H1 (cell line): ENCODE measurements at regions not wholly inside any gene's neighbourhood (a gene's known extent, or its start where the extent isn't known, plus 50 kb on each side); places are given as distances from the start of the nearest gene placed in this dataset.

ENCODE experiments used
- CTCF ChIA-PET: fragments of 300-600 bp; sonication (Branson Sonifier 250); formaldehyde crosslinking; loops from one replicate; lab custom pipeline; 2021; ENCODE audit not compliant: partially characterized antibody; lab: Charles Lee
- POLR2A ChIA-PET: fragments of 300-600 bp; sonication (Branson Sonifier 250); formaldehyde crosslinking; loops from one replicate; lab custom pipeline; 2021; ENCODE audit warnings: inconsistent platforms; ENCODE audit not compliant: partially characterized antibody; lab: Charles Lee
- DNase-seq, 2 experiments: peaks; one replicate each; pipeline versions ENCODE4 v3.0.0 to v3.0.0-alpha.2; 2010 to 2022; ENCODE audit warnings: low spot score in 2 of 2, low read depth in 1 of 2, mixed read lengths in 1 of 2
- FAIRE-seq: peaks from 2 replicates; lab custom pipeline; 2011; peaks lifted over from hg19 to GRCh38; lab: Jason Lieb, UNC
- H2AFZ ChIP-seq: 2 replicates; pipeline ENCODE4 v1.8.1; 2012; ENCODE audit warnings: low read length, inconsistent platforms
- H2AK5ac ChIP-seq: 2 replicates; pipeline ENCODE4 v1.6.1; 2013; ENCODE audit warnings: low read depth, low read length
- H2BK120ac ChIP-seq: replicated peaks from 2 replicates; pipeline ENCODE3; 2013; ENCODE audit warnings: low read depth, low read length, inconsistent platforms
- H2BK12ac ChIP-seq: 2 replicates; pipeline ENCODE4 v1.6.1; 2013; ENCODE audit warnings: low read depth, low read length
- H2BK15ac ChIP-seq: 2 replicates; pipeline ENCODE4 v1.6.1; 2013; ENCODE audit warnings: low read length
- H2BK20ac ChIP-seq: 2 replicates; pipeline ENCODE4 v1.6.1; 2013; ENCODE audit warnings: low read length
- H2BK5ac ChIP-seq: 2 replicates; pipeline ENCODE4 v1.6.1; 2013; ENCODE audit warnings: low read depth, low read length
- H3K14ac ChIP-seq: 2 replicates; pipeline ENCODE4 v1.6.1; 2013; ENCODE audit warnings: inconsistent platforms; ENCODE audit not compliant: insufficient read length
- H3K18ac ChIP-seq: 2 replicates; pipeline ENCODE4 v1.6.1; 2013; ENCODE audit warnings: low read length; ENCODE audit errors: extremely low read depth
- H3K23ac ChIP-seq: 2 replicates; pipeline ENCODE4 v1.6.1; 2013; ENCODE audit warnings: inconsistent platforms; ENCODE audit not compliant: insufficient read length
- H3K23me2 ChIP-seq: 2 replicates; pipeline ENCODE4 v1.6.1; 2013; ENCODE audit warnings: low read depth, low read length
- H3K27ac ChIP-seq: 2 replicates; pipeline ENCODE4 v1.6.1; 2011; ENCODE audit warnings: low read depth, low read length, inconsistent platforms
- H3K27me3 ChIP-seq, 4 experiments: replicated peaks in 1 of 4; 1 replicate in 1 of 4; 2 replicates in 3 of 4; pipeline versions ENCODE4 v1.6.1 to v1.8.1; 2011 to 2013; ENCODE audit warnings: low read length in 3 of 4, mild to moderate bottlenecking in 3 of 4, inconsistent platforms in 2 of 4, mixed read lengths in 2 of 4, moderate library complexity in 1 of 4; ENCODE audit not compliant: control insufficient read depth in 3 of 4, insufficient read depth in 3 of 4; ENCODE audit errors: extremely low read depth in 1 of 4
- H3K36me3 ChIP-seq, 4 experiments: 2 replicates each; pipeline versions ENCODE4 v1.6.1 to v1.8.1; 2011 to 2013; ENCODE audit warnings: mild to moderate bottlenecking in 4 of 4, low read length in 3 of 4, moderate library complexity in 2 of 4, control low read depth in 1 of 4, inconsistent platforms in 1 of 4; ENCODE audit not compliant: insufficient read depth in 4 of 4, control insufficient read depth in 2 of 4
- H3K4ac ChIP-seq: replicated peaks from 2 replicates; pipeline ENCODE3; 2013; ENCODE audit warnings: low read length, low read depth, mixed read lengths, inconsistent platforms; ENCODE audit not compliant: insufficient read length
- H3K4me1 ChIP-seq, 4 experiments: replicated peaks in 1 of 4; 1 replicate in 1 of 4; 2 replicates in 3 of 4; pipeline versions ENCODE4 v1.6.1 to v1.8.1; 2011 to 2013; ENCODE audit warnings: low read length in 3 of 4, inconsistent platforms in 2 of 4, mixed read lengths in 1 of 4; ENCODE audit not compliant: insufficient read depth in 4 of 4, control insufficient read depth in 3 of 4
- H3K4me2 ChIP-seq, 2 experiments: 2 replicates each; pipeline versions ENCODE4 v1.6.1 to v1.8.1; 2011 to 2013; ENCODE audit warnings: low read depth in 2 of 2, low read length in 2 of 2, control low read depth in 1 of 2, inconsistent platforms in 1 of 2, mild to moderate bottlenecking in 1 of 2; ENCODE audit not compliant: insufficient read depth in 1 of 2
- H3K4me3 ChIP-seq, 4 experiments: fragments of 200-600, 300-600 bp in 1 of 4; sonication (generic), shearing (Covaris generic), sonication (Bioruptor Twin) in 1 of 4; 2 replicates each; pipeline versions ENCODE4 v1.5.1 to v1.8.1; 2011 to 2016; ENCODE audit warnings: low read length in 4 of 4, low read depth in 3 of 4, control low read depth in 2 of 4, inconsistent platforms in 2 of 4, mild to moderate bottlenecking in 2 of 4, mixed read lengths in 1 of 4, moderate library complexity in 1 of 4; ENCODE audit not compliant: insufficient read depth in 2 of 4; ENCODE audit errors: extremely low read depth in 1 of 4
- H3K56ac ChIP-seq: replicated peaks from 2 replicates; pipeline ENCODE3; 2013; ENCODE audit warnings: low read depth, mild to moderate bottlenecking, mixed read lengths, low read length, inconsistent platforms; ENCODE audit not compliant: insufficient read length
- H3K79me1 ChIP-seq: 2 replicates; pipeline ENCODE4 v1.6.1; 2013; ENCODE audit warnings: low read depth, low read length, control low read depth
- H3K79me2 ChIP-seq, 2 experiments: 2 replicates each; pipeline versions ENCODE4 v1.6.1 to v1.8.1; 2012 to 2013; ENCODE audit warnings: low read length in 2 of 2, mild to moderate bottlenecking in 2 of 2, inconsistent platforms in 1 of 2; ENCODE audit not compliant: insufficient read depth in 2 of 2, control insufficient read depth in 1 of 2
- H3K9ac ChIP-seq, 4 experiments: replicated peaks in 1 of 4; 1 replicate in 1 of 4; 2 replicates in 3 of 4; pipeline versions ENCODE4 v1.6.1 to v1.8.1; 2011 to 2013; ENCODE audit warnings: low read depth in 3 of 4, low read length in 3 of 4, control low read depth in 2 of 4, mild to moderate bottlenecking in 2 of 4, moderate library complexity in 2 of 4, inconsistent platforms in 1 of 4; ENCODE audit errors: extremely low read depth in 1 of 4
- H3K9me3 ChIP-seq, 2 experiments: 2 replicates each; pipeline versions ENCODE4 v1.6.1 to v1.8.1; 2012 to 2013; ENCODE audit warnings: mild to moderate bottlenecking in 2 of 2, moderate library complexity in 2 of 2, control low read depth in 1 of 2, inconsistent platforms in 1 of 2, low read depth in 1 of 2, low read length in 1 of 2, mixed read lengths in 1 of 2; ENCODE audit not compliant: insufficient read depth in 2 of 2
- H4K20me1 ChIP-seq, 2 experiments: replicated peaks in 1 of 2; 2 replicates each; pipeline versions ENCODE3 to v1.8.1; 2011 to 2013; ENCODE audit warnings: inconsistent platforms in 2 of 2, low read length in 2 of 2, mild to moderate bottlenecking in 1 of 2; ENCODE audit not compliant: insufficient read depth in 2 of 2, control insufficient read depth in 1 of 2
- H4K5ac ChIP-seq: 2 replicates; pipeline ENCODE4 v1.6.1; 2013; ENCODE audit warnings: low read length, low read depth, mixed read lengths, inconsistent platforms; ENCODE audit not compliant: insufficient read length
- H4K8ac ChIP-seq: 2 replicates; pipeline ENCODE4 v1.8.0; 2013; ENCODE audit warnings: mild to moderate bottlenecking, moderate library complexity, low read length, inconsistent platforms; ENCODE audit not compliant: insufficient read depth; ENCODE audit errors: extremely low read depth
- H4K91ac ChIP-seq: replicated peaks from 2 replicates; pipeline ENCODE3; 2013; ENCODE audit warnings: low read length, mixed read lengths, inconsistent platforms; ENCODE audit not compliant: insufficient read length
- EP300 ChIP-seq, 2 experiments: IDR thresholded peaks; 1 replicate in 1 of 2; 2 replicates in 1 of 2; pipeline ENCODE4 v1.6.1; 2011 to 2012; ENCODE audit warnings: low read depth in 2 of 2, low read length in 2 of 2, mild to moderate bottlenecking in 2 of 2, borderline replicate concordance in 1 of 2, inconsistent platforms in 1 of 2, moderate library complexity in 1 of 2
- HDAC6 ChIP-seq: IDR thresholded peaks from one replicate; pipeline ENCODE4 v1.7.1; 2012; ENCODE audit warnings: low read depth, mild to moderate bottlenecking, inconsistent platforms, low read length, moderate library complexity
- KDM1A ChIP-seq: fragments of 200-600, 300-600 bp; sonication (generic); IDR thresholded peaks from 2 replicates; pipeline ENCODE4 v1.7.1; 2016; ENCODE audit warnings: mild to moderate bottlenecking, low read length, borderline replicate concordance
- TF ChIP-seq, protein P1 (sequence below): IDR thresholded peaks from 2 replicates; pipeline ENCODE4 v1.6.1; 2011; ENCODE audit warnings: low read depth, mild to moderate bottlenecking, low read length; ENCODE audit not compliant: insufficient read depth

DNA sequence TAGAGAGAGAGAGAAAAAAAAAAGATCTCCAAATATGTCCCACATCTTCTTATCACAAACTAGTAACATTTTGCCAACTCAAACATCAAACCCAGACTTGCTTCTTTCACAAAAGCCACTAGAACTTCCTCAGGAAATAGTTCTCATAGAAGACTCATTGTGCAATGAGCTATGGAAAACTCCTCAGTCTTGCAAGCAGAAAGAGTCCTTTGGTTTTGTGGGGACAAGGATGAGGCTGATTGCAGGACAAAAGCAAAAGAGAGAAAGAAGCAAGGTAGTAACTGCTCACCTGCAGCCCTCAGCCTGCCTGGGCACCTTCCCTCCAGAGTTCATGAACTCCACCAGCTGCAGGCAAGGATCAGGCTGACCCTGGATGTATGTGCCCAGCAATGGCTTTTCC, 399.0 kb downstream of the IRX1 start:
- CTCF ChIA-PET, result no interaction called here
- no peak overlapping the region for H3K23ac ChIP-seq
- no peak overlapping the region for H3K9ac ChIP-seq
- no peaks in the 10 kb centered on the region for H3K79me2 ChIP-seq
- H3K4me2 ChIP-seq, result no peak overlapping the region
- no peaks in the 10 kb centered on the region for H3K4me1 ChIP-seq
- no peak overlapping the region for H2BK120ac ChIP-seq
- H3K4ac ChIP-seq, result no peak overlapping the region
- H3K18ac ChIP-seq, result no peak overlapping the region
- H2BK12ac ChIP-seq, result no peak overlapping the region
- no peaks in the 10 kb centered on the region for H3K36me3 ChIP-seq
- H2BK20ac ChIP-seq, result no peak overlapping the region
- no peak for FAIRE-seq
- POLR2A ChIA-PET, result no interaction called here
- H2AFZ ChIP-seq, result no peak overlapping the region
- no peaks in the 10 kb centered on the region for H3K23me2 ChIP-seq
- no peaks in the 10 kb centered on the region for H3K79me1 ChIP-seq
- H3K4me3 ChIP-seq, result no peak overlapping the region
- no peak overlapping the region for H4K8ac ChIP-seq
- H4K5ac ChIP-seq, result no peak overlapping the region
- TF ChIP-seq HDAC6 (no peak), EP300 (IDR thresholded peaks at IDR 0.05; ENCODE audit: borderline replicate concordance in 1 of 2, low read depth in 2 of 2, low read length in 2 of 2) (no peak), KDM1A (no peak)
- TF ChIP-seq, protein P1, sequence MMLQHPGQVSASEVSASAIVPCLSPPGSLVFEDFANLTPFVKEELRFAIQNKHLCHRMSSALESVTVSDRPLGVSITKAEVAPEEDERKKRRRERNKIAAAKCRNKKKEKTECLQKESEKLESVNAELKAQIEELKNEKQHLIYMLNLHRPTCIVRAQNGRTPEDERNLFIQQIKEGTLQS, result no peak
- TF ChIP-seq, all 59 proteins: peak for 0
- Histone ChIP-seq H2AK5ac (no peak overlapping the region), H2BK5ac (no peak overlapping the region), H3K14ac (no peak overlapping the region), H4K91ac (no peak overlapping the region), H2BK15ac (no peak overlapping the region), H4K20me1 (no peaks in the 10 kb centered on the region), H3K56ac (no peak overlapping the region), H3K27ac (no peak overlapping the region), H3K27me3 (no peaks in the 10 kb centered on the region), H3K9me3 (peaks cover 3 to 7% of the 10 kb centered on the region in 2 experiments; a peak in 3 of 4 replicates)
- DNase-seq, result no peak
